NCI-H2227 (cell line): ENCODE measurements at regions not wholly inside any gene's neighbourhood (a gene's known extent, or its start where the extent isn't known, plus 50 kb on each side); places are given as distances from the start of the nearest gene placed in this dataset.
A peak's percentile ranks its signal among the peaks of the same experiment; 100 is the strongest.

Experiments
- DNase-seq: peaks from one replicate; lab custom pipeline; 2025; ENCODE audit not compliant: unreplicated experiment; lab: John Stamatoyannopoulos, UW

DNA sequence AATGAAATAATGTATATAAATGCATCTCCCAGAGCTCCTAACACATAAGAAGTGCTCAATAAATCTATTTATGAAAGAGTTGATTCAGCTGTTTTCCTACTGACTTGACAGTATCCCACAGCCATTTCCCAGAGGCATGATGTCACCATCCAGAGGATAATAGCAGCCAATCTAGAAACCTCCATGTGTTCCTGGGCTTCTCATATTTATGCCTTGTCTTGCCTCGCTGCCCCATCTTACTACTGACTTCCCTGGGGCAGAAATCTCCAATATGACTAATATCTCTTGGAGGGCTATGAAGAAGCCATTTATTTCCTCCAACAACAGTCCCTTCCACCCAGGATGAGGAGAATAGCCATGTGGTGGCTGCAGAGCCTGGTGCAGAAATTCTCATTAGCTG, 115.4 kb upstream of the NAV2 start:
- no peak for DNase-seq

DNA sequence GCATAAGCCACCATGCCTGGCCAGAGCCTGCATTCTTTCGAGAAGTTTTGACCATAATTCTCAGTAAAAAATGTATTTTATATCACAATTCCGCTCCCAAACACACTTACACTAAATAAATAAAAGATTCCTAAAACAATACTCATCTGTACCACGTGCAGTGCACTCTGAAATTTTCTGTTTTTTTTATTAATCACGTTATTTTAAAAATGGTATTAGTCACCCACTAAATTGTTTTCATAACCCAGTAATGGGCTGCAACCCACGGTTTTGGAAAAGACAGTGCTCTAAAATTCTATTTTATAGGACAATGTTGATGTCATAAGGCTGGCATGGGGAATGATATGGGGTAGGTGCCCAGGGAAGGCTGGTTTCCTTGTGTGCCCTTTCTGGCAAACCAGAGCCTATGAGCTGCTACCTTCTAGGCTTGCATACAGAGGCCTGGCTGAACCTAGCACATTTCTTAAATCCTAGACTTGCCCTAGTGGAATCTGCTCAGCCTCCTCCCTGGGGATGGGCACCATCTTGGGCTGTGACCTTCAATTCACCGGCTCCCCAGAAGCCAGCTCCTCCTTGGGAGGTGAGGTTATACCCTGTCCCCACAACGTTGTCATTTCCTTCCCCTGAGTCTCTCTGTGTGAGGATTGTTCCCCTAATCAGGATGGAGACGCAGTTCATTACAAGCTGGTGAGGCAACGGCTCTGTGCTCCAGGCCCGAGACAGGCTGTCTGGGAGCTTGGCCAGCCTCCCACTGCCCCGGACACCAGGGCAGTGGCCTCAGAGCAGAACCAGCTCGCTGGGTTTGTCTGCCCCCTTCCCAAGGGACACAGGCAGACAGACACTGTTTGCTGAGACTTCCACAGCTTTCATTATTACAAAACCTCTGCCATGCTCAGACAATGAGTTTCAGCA, 116.5 kb upstream of the NAV2 start:
- DNase-seq, result no peak

DNA sequence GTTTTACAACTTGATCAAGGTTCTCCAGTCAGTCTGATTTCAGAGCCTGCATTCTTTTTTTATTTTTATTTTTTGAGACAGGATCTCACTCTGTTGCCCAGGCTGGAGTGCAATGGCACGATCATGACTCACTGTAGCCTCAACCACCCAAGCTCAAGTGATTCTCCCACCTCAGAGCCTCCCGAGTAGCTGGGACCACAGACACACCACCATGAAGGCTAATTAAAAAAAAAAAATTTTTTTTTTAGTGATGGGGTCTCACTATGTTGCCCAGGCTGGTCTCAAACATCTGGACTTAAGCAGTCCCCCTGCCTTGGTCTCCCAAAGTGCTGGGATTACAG, 117.2 kb upstream of the NAV2 start:
- DNase-seq, result no peak

DNA sequence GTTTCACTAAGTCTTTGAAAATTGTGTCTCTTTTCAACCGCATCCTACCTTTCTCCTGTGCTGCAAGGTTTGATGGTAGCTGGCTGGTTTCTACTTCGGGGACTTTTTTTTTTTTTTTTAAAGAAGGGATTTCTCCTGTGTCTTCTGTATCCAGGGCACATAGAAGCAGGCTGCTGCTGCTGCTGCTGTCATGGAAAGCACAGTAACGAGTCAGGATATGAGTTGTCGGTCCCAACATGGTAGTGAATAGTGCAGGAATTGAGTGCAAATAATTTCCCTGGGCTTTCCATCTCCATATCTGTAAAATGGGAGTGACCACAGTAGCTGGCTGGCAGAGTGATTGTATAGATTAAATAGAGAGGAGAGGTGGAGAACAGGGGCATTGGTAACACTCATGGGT, 118.3 kb upstream of the NAV2 start:
- no peak for DNase-seq

DNA sequence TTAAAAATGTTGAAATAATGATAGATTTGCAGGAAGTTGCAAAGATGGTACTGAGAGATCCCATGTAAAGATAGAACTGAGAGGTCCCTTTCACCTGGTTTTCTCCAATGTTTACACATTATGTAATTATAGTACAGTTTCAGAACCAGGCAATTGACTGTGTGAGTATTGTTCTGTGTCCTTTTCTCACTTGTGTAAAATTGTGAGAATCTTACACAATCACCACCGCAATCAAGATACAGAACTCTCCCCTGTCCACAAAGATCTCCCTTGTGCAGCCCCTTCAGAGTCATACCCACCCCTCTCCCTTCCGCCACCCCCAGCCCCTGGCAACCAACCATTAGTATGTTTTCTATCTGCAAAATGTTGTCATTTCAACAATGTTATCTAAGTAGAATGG, 119.8 kb upstream of the NAV2 start:
- DNase-seq, result no peak

DNA sequence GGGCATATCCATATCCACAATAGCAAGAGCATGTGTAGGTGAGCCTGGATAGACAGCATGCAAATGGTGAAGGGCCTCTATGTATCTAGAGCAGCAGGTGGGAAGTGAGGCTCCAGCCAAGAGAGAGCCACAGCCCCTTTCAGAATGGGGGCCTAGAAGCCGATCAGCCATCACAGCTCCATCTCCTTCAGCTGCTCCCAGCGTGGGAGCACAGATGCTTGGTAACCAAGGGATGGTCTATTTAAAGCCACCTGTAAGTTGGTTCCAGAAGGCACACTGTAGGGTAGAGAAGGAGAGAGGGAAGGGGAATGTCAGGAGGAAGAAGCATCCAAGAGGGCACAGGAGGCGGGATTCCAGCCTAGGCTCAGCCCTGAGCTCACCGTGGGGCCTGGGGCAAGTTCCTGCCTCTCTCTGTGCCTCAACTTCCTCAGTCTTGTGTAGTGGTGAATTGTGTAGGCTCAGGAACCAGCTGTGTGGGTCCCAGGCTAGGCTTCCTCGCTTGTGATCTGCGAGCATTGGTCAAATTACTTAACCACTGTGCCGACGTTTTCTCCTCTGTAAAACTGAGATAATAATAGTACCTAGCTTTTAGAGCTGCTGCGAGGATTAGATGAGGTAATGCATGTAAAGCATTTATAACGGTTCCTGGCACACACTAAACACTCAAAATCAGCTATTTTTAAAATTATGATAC, 122.9 kb upstream of the NAV2 start:
- no peak for DNase-seq

DNA sequence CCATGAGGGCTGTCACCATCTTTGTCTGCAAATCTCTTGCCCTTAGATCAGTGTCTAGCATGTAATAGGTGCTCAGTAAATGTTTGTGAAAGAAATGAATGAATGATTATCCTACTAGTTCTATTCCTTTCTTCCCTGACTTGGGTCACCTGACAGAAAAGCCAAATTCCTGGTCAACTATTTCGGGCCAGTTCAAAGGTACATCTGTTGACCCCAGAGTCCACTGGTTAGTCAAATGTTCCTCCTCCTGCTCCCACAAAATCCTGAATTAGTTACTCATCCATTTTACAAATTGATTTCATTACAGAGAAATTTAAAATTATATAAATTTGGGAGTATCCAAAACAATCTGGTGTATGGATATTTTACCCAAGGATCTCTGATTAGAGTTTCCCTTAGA, 124.7 kb upstream of the NAV2 start:
- DNase-seq, result no peak

DNA sequence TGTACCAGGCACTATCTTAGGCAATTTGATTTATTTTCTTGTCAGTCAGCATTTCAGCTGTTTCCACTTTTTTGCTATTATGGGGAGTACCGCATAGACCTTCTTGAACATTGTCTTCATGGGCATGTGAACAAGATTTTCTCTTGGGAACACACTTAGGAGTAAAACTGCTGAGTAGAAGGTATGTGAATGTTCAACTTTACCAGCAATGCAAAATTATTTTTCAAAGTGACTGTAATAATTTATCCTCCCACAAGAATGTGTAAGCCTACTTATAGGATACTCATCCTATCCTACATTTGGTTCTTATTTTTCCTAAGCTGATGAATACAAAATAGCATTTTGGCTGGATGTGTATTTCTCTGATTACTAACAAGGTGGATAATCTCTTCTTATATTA, 132.0 kb upstream of the NAV2 start:
- no peak for DNase-seq

DNA sequence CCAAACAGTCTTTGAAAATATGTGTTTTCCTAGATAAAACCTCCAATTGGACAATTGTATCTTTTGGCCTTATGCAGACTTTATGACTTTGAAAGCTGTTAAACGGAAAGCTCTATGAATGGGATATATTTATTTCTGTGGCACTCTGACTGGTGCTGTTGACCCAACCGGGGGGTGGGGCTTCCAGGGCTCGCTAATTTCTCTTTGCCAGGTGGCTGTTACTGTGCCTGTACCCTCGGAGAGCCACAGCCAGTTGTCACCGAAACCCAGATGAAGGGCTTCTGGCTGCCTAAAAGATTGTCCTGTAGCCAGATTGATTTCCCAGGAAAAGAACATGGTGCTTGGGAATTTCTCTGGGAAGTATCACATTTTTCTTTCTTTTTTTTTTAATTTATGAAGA, 132.7 kb upstream of the NAV2 start:
- DNase-seq, result no peak

DNA sequence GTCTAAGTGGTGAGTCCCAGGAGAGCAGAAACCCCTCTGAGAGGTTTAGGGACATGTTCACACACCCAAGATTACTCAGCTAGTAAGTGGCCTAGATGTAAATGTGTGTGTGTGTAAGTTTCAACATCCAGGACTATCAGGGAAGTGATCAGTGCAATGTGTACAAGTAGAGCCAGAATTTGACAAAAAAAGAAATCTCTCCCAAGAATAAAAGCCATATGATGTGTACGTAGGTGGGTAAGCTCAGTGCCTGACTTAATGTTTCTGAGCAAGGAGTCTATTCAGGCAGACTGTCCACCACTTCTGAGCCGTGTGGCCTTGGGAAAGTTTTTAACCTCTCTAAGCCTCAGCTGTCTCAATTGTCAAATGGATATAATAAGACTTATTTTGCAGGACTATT, 133.8 kb upstream of the NAV2 start:
- DNase-seq, result no peak

DNA sequence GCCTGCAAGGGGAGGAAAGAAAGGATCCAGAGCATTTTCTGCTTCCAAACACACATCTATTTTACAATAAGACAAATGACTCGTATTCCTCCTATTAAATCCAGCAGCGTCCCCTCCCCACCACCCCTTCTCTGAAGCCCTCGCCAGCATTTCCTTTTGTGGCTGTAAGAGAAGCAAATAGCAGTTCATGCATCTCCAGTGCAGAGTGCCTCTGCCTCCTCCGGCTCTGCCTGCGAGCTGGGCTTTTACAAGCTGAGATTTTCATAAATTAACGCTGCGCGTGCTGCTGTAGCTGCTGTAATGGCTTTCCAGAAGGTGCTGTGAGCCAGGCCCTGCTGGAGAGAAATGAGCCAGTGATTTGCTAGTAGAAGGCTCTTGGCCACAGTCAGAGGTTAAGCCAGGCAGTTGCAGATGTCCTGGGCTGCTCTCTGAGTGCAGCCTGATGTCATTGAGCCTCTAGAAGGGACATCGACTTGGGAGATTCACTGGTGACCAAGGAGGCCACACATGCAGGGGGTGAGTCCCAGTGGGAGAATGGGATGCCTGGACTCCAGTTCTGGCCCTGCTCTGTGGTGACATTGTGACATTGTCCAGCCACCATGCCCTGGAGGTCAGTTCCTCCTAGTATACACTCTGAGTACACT, 134.5 kb upstream of the NAV2 start:
- peak; percentile 81 for DNase-seq

DNA sequence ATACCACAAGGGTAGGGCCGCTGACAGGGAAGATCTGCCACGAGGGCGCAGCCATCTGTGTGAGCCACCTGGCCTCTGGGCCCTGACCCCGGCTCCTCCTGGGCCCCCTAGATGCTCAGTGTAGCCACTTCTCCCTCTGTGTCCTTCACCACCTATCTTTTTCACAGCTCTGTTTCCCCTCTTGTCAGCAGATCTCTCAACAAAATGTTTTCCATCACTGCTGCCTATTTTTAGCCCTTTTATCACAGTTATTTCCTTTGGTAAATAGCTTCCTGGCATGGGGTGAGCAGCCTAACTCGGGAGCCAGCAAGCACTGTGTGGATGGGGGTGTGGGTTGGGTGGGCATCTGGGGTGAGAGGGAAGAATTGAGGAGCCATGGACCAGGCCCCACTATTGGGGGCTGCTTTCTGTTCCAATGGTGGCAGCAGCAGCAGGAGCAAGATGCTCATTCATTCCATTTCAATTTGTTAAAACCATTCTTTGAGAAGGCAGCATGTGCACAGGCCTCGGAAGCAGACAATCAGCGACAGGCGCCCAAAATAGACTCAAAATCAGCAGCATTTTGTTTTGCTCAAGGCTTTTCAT, 135.2 kb upstream of the NAV2 start:
- no peak for DNase-seq

DNA sequence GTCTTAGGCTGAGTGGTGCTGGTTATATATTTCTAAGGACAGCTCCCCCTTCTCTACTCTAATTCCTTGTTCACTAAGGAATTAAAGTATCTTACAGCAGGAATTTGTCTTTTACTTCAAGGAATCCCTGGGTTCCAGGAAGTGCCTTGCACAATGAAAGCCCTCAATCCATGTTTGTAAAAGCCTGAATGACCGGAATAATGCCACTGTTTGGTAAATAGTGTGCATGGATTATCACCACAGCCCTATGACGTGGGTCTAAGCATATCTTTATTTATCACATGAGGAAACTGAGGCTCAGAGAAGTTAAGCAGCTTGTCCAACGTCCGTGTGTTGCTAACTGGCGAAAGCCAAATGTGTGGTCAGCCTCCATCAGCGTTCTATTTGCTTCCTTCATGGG, 135.7 kb upstream of the NAV2 start:
- DNase-seq, result no peak

DNA sequence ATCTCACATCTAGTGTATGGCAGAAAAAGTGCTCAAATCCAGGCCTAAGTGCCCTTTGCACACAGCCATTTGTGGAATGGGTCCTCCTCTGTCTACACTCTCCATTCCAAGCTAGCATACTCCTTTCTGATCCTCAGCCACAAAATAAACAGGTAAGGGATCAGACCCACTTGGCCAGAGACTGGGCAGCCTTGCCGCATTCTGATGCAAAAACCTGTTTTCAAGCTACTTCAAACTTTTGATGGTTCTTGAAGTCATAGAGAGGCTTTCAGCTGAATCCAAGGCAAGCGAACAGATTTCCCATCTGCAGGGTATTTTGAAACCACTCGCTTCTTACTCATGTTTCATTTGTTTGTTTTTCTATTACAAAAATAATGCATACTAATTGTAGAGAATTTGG, 136.6 kb upstream of the NAV2 start:
- no peak for DNase-seq

DNA sequence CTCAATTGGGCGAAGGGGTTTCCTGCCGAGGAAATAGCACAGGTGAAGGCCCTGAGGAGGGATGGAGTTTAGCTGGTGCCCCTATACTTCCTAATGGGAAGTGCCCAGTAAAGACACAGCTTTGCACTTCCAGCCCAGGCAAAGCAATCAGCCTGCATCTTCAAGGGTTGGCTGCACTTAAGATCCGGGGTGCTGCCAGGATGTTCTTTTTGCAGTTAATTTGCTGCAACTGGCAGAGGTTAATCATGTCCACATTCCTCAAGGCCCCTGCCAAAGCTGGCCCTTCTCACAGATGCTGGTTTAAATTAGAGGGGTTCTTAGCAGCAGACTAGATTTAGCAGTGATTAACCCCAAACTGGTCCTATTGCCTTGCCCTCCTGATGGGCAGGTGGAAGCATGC, 137.7 kb upstream of the NAV2 start:
- DNase-seq, result no peak

DNA sequence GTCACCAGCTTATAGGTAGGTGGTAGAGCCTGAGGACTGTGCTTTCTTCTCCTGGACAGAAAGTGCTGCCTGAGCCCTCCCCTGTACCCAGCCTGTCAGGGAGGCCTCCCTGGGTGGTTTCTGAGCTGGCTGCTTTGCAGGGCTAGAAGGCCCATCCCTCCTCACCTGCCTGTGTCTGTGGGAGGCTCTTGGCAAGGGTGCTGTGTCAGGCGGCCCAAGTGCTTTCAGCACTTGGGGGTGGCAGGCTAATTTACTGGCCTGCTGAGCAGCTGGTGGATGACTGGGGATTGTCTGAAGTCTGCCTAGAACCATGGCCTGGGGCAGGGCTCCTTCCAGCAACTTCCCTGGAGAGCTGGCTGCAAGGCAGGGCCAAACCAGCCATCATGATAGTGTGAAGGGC, 139.0 kb upstream of the NAV2 start:
- DNase-seq, result no peak

DNA sequence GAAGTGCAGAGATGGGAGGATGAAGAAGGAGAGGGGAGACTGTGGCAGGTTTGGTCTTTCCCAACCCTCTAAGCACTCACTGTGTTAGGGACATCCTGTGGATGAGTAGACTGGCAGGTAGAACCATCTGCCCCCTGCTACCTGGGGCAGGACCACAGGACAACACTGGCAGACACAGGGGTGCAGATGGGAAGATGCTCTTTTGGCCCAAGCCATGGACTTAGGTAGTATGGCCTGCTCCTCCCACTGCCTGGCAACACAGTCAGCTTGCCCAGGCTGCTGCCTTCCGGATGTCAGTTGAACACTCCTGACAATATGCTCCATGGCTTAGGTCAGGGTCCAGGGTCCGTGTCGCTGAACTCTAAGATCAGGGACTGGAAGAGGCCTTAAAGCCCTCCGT, 140.7 kb upstream of the NAV2 start:
- DNase-seq, result no peak

DNA sequence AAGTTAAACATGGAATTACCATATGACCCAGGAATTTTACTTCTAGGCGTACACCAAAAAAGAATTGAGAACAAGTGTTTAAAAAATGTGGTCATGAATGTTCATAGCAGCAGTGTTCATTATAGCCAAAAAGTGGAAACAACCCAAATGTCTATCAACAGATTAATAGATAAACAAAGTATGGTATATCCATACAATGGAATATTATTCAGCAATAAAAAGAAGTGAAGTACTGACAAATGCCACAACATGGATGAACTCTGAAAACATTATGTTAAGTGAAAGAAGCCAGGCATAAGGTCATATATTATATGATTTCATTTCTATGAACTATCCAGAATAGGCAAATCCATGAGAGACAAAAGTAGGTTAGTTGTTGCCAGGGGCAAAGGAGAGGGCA, 141.7 kb upstream of the NAV2 start:
- DNase-seq, result no peak

DNA sequence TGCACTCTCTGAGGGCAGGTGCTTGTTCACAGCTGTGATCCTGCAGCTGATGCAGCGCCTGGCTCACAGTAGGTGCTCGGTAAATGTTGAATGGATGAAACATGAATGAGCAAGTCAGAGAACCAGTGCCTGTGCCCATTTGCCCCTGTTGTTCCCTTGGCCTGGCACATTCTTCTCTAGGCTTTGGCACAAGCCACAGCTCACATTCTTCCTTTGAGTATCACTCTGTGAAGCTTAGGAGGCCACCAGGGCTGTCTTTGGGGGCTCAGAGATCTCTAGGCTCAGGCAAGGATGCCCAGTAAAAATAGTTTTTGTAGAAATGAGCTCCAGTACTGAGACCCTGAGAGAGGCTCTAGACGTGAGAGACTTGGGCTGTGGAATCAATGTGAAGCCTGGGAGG, 144.6 kb upstream of the NAV2 start:
- DNase-seq, result no peak

DNA sequence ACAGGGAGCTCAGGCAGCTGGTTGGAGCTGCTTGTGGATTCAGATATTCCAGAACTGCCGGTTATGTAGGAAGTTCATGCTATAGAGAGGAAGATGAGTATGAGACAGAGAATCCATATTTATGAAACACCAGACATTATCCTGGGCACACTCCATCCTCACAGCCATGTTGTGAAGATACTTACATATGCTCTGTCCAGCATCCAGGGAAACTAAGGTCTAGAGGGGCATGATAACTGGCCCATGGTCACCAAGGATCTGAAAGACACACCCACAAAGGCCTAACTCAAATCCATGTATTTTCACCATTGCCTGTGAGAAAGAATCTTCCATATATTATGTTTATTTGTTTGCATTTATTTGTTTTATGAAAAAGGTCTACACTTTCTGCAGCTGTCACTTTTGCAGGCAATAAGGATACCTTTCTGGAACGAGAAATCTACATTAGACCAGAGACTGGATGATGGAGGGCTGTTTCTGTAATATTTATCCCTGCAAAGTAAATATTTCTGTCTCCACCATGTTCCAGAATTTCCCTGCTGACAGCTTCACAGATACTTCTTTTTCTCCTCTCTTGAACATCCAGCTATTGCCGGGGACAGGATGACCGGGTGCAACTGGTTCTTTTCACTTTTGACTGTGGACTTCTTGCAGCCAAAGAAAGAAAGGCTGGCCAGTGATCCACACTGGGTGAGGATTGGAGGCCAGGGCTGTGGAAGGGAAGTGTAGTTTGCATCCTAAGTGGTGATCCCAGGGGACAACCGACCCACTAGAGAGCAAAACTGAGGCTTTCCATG, 145.9 kb upstream of the NAV2 start:
- no peak for DNase-seq

DNA sequence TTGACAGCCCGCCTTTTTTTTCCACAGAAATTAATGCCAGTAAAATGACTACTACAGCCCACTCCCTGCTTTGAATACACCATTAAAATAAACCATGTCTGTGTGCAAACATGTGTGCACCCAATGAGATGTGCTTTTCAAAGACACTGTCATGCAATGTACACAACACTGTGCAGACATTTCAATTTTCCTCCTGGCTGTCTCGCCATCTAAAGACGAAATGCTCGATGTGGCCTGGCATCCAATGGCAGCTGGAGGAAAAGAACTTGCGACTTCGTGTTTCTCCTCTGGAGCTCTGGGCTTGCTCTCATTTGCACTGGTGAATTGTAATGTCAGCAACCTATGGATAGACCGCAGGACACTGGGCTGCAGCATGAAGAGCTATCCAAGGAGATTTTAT, 147.0 kb upstream of the NAV2 start:
- DNase-seq, result no peak
